ENCODE measurements at regions not wholly inside any gene's neighbourhood (a gene's known extent, or its start where the extent isn't known, plus 50 kb on each side); places are given as distances from the start of the nearest gene placed in this dataset.

GRCh38 chr1:101291562-101292380 is 55.0 kb downstream of the S1PR1 start (continued):
- TF ChIP-seq ZBTB39 (CRISPR knock-in tag; IDR thresholded peaks at IDR 0.05), result no peak

- Histone ChIP-seq H3K9ac (ENCODE audit: insufficient read depth, low read depth, low read length) (no peak overlapping the region), H3K4me2 (ENCODE audit: low read depth, low read length) (no peak overlapping the region), H2AFZ (ENCODE audit: low read length) (no peak overlapping the region), H3K9me3 (ENCODE audit: low read length) (no peaks in the 10 kb centered on the region), H3K4me3 (replicated peaks in 1 of 3; ENCODE audit: insufficient read depth in 1 of 3, low read depth in 2 of 3, low read length in 3 of 3) (no peak overlapping the region), H3K4me1 (ENCODE audit: insufficient read depth, low read length) (peaks cover 39% of the 10 kb centered on the region), H3K36me3 (replicated peaks in 1 of 2; ENCODE audit: control insufficient read depth in 1 of 2, insufficient read depth in 2 of 2, low read length in 2 of 2) (no peaks in the 10 kb centered on the region), H3K79me2 (ENCODE audit: insufficient read depth, low read length) (no peaks in the 10 kb centered on the region), H4K20me1 (ENCODE audit: insufficient read depth, low read length) (no peaks in the 10 kb centered on the region), H3K27ac (ENCODE audit: extremely low read length, insufficient read depth, low read length) (no peak overlapping the region), H3K27me3 (ENCODE audit: control insufficient read depth in 1 of 2, insufficient read depth in 2 of 2, low read length in 2 of 2) (no peaks in the 10 kb centered on the region)
- intact Hi-C loops (cut with micrococcal nuclease; ENCODE audit: unreplicated experiment), result no loop called here
- DNase-seq (ENCODE audit: low spot score), result no peak
- no peak for TF ChIP-seq ZNF704 (CRISPR knock-in tag; IDR thresholded peaks at IDR 0.05; ENCODE audit: borderline replicate concordance)
- TF ChIP-seq ZNF253 (CRISPR knock-in tag; IDR thresholded peaks at IDR 0.05; ENCODE audit: borderline replicate concordance), result no peak
- no peak for TF ChIP-seq ZNF362 (CRISPR knock-in tag; IDR thresholded peaks at IDR 0.05; ENCODE audit: borderline replicate concordance)
- TF ChIP-seq SP140L (CRISPR knock-in tag; IDR thresholded peaks at IDR 0.05; ENCODE audit: borderline replicate concordance), result no peak
- no peak for TF ChIP-seq ZNF367 (CRISPR knock-in tag; IDR thresholded peaks at IDR 0.05; ENCODE audit: borderline replicate concordance)
- no peak for TF ChIP-seq ZNF672 (CRISPR knock-in tag; IDR thresholded peaks at IDR 0.05)
- no peak for TF ChIP-seq ZNF615 (CRISPR knock-in tag; IDR thresholded peaks at IDR 0.05; ENCODE audit: borderline replicate concordance)
- no peak for TF ChIP-seq ZNF512B (CRISPR knock-in tag; IDR thresholded peaks at IDR 0.05; ENCODE audit: borderline replicate concordance)
- TF ChIP-seq ZNF776 (CRISPR knock-in tag; IDR thresholded peaks at IDR 0.05), result no peak
- ATAC-seq, result no peak
- ChIA-PET CTCF (ENCODE audit: low intra/inter-chr PET ratio, low total read pairs) (no interaction called here), POLR2A (no interaction called here)
- WGBS (ENCODE audit: low lambda C conversion rate), result 80% methylated on average over 4 of the region's 4 CpGs
- BruUV-seq (replicated peaks), result no TSS peak
- in situ Hi-C loops (cut with HindIII; ENCODE audit: extremely low pct_ligation_motif_present, low pct_unique_long_range_greater_than_20kb), result no loop called here
- no peak for FAIRE-seq
These were observed 56.7 kb downstream of the S1PR1 start for GRCh38 chr1:101293461-101294051.

Data from HepG2 (cell line).